NCI-H2196 (cell line): ENCODE measurements at regions not wholly inside any gene's neighbourhood (a gene's known extent, or its start where the extent isn't known, plus 50 kb on each side); places are given as distances from the start of the nearest gene placed in this dataset.
"Not testable (repeated sequence)": the region's sequence is repeated elsewhere in the genome, so short reads cannot be mapped to it uniquely, and the experiment has no call there.

Experiments
- DNase-seq: peaks from one replicate; lab custom pipeline; 2025; ENCODE audit not compliant: unreplicated experiment; lab: John Stamatoyannopoulos, UW

DNA sequence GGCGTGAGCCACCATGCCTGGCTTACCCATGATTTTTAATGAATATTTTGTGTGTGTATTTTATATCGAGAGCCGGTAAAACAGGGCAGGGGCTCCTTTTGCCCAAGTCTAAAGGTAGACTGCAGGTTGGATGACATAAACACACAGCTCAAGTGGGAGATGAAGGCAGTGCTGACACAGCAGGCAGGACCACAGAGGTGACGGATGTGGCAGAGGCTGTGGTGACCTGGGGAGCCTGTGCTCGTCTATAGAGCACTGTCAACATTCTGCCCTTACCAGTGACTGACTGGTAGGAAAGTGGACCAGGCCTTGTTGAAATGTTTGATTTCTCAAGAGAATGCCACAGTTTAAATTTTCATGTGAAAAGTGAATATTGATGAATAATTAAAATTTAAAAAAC is 137.5 kb downstream of the ZFP64 start:
- DNase-seq = no peak

DNA sequence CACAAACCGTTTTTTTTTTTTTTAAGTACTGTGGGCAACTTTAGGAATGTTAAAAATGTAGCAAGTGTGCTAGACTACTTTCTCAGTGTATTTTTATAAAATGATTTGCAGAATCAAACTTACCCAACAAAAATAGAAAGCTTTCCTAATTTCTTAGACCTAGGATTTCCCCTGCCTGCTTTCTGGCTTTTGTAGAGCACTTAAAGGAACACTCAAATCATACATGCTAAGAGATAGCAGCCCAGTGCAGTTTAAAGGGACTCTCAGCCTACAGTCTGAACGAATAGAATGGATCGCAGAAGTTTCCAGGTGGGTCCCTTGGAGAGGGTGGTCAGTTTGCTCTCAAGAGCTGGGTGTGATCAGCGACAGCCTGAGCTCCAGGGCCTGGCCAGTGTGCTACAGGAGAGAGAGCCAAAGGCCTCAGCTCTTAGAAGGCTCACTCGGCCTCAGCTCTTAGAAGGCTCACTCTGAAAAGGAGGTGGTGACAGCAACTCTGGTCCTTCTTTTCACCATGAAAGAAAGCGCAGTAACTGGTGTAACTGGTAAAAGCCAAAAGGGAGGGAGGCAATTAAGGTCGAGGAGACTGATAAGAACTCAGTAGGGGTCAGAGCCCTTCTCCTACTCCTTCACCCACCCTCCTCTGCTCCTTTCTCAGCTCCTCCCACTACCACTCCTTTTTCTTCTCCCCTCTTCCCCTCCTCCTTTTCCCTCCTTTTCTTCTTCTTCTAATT is 142.4 kb downstream of the ZFP64 start:
- no peak for DNase-seq

DNA sequence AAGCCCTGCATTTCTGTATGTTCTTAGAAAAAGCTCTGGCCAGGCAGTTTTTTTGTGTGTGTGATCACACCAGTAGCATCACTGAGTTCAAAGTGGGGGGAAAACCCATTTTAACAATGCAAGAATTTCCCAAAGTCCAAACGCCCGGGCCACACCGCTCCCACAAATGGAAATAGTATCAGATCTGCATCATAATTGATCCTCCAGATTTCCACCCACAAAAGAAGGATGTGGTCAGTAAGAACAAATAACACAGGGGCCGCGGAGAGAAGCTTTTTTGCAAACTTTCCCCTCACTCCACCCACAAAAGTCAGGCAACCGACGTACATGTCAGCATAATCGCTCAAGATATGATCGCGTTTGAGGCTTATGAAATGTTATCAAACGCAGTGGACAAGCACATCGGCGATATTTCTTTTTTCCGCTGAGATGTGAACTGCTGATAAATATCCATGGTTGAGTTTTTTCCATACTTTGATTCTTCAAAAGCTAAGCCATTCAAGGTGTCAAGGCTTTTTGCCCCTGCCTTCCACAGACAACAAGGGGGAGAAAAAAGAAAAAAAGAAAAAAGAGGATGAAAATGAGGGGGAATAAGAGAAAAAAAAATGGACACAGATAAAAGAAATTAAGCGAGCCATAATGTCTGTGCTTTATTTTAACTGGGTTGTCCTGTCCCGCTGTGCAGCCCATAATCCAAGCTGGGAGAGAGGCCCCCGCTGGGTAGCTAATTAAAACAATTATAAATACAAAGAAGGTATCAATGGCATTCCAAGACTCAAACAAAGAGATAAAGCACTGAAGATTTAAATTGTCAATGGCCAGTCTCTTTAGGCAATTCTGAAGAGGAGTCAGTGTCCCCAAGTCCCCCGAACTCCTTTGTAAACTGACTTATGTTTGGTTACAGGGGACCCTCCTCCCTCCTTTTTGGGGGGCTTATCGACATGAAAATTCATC is 143.5 kb downstream of the ZFP64 start:
- DNase-seq = no peak

DNA sequence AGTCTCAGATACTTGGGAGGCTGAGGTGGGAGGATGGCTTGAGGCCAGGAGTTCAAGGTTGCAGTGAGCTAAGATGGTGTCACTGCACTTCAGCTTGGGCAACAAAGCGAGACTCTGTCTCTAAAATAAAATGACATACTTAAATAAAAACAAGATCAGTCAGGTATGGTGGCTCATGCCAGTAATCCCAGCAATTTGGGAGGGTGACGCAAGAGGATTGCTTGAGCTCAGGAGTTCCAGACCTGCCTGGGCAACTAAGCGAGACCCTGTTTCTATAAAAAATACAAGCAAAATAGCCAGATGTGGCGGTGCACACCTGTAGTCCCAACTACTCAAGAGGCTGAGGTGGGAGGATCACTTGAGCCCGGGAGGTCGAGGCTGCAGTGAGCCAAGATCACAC is 149.6 kb downstream of the ZFP64 start:
- no peak for DNase-seq

DNA sequence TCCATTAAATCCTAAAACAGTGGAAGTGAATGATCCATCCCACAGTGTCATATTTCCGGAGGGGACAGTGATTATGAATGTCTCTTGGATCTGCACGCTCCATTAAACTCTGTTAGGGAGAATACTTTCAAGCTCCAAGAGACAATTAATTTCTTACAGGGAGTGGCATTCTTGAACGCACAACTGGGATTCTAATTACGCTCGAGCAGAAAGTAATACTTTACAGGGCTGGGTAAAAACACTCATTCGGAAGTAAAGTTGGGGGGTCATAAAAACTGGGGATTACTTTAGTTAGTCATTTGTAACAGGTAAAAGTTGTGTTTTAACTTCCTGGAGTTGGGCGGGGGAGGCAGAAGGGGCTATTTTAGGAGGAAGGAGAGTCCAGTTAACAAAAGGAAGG is 151.8 kb downstream of the ZFP64 start:
- DNase-seq = no peak

DNA sequence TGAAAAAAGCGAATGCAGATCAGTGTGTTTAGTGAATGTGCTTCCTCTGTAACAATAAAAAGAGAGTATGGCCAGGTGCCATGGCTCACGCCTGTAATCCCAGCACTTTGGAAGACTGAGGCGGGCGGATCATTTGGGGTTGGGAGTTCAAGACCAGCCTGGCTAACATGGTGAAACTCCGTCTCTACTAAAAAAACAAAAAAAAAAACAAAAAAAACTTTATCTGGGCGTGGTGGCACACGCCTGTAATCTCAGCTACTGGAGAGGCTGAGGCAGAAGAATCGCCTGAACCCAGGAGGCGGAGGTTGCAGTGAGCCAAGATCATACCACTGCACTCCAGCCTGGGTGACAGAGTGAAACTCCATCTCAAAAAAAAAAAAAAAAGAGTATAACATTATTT is 152.9 kb downstream of the ZFP64 start:
- DNase-seq = not testable (repeated sequence)

DNA sequence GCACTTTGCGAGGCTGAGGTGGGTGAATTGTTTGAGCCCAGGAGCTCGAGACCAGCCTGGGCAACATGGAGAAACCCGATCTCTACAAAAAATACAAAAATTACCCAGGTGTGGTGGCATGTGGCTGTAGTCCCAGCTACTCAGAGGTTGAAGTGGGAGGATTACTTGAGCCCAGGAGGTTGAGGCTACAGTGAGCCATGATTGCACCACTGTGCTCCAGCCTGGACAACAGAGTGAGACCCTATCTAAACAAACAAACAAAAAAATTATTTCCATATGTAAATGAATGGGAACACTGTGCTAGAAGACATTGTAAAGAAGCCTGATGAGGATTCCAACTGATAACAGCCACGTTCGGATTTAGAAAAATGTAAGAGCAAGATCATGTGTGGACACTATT is 154.2 kb downstream of the ZFP64 start:
- DNase-seq = no peak

DNA sequence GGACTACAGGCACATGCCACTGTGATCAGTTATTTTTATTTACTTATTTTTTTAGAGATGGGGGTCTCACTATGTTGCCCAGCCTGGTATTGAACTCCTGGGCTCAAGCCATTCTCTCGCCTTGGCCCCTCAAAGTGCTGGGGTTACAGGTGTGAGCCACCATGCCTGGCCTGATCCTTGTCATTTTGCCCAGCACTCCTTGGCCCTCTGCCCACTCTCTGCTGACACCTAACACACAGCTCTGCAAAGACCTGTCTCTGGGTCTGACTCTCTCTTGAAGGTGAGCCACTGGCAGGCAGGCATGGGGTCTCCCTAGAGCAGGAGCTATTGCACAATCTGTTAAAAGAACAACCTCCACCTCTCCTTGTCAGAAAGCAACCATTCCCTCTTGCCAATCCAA is 155.6 kb downstream of the ZFP64 start:
- no peak for DNase-seq

DNA sequence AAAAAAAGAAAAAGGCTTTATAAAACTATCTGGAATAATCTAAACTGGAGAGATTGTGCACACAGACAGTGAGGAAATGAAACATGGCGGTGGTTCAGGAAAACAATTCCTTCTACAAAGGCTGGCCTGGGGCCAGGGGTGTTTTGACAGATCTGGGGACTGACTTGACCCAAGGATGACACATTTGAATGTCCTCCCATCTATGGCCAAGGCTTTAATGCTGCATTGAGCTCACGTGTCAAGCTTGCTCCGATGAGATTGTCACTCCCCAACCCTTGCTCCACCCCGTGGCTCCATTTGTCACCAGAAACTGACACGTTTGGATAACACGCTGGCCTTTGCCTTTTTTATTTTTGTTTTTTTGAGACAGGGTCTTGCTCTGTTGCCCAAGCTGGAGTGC is 156.1 kb downstream of the ZFP64 start:
- DNase-seq = no peak

DNA sequence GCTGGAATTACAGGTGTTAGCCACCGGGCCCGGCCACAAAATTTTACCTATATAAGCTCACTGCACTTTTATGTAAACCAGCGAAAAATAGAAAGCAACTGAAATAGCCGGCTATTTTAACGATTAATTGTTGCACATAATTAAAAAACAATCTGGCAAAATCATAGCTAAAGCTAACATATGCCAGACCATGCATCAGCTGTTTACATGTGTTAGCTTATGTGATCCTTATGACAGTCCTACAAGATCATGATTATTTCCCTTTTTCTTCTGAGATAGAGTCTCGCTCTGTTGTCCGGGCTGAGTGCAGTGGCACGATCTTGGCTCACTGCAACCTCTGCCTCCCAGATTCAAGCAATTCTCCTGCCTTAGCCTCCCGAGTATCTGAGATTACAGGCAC is 157.0 kb downstream of the ZFP64 start:
- DNase-seq = no peak

DNA sequence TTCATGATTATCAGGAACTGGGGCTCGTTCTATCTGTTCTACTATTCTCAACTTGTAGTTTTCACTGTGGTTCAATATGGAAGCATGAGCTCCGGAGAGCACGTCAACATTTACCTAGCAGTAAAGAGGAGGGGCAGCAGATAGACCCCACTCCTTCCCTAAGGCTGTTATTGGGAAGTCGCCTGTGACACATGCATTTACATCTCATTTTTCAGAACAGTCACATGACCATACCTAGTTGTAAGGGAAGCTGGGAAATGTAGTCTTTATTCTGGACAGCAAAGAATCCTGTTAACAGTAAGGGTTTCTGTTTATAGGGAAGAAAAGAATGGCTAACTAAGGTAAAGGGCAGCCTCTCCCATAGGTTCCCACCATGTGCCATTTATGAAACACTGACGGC is 158.3 kb downstream of the ZFP64 start:
- DNase-seq = no peak

DNA sequence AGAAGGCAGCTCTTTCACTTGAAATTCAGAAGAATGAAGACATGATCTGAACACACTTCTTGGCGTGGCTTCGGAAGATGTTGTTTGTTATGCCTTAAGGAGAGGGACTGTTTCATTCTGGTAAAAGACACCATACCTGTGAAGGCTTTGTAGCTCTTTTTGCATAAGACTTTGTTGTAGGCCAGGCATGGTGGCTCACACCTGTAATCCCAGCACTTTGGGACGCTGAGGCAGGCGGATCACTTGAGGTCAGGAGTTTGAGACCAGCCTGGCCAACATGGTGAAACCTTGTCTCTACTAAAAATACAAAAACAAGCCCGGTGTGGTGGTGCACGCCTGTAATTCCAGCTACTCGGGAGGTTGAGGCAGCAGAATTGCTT is 159.3 kb downstream of the ZFP64 start:
- not testable (repeated sequence) for DNase-seq

DNA sequence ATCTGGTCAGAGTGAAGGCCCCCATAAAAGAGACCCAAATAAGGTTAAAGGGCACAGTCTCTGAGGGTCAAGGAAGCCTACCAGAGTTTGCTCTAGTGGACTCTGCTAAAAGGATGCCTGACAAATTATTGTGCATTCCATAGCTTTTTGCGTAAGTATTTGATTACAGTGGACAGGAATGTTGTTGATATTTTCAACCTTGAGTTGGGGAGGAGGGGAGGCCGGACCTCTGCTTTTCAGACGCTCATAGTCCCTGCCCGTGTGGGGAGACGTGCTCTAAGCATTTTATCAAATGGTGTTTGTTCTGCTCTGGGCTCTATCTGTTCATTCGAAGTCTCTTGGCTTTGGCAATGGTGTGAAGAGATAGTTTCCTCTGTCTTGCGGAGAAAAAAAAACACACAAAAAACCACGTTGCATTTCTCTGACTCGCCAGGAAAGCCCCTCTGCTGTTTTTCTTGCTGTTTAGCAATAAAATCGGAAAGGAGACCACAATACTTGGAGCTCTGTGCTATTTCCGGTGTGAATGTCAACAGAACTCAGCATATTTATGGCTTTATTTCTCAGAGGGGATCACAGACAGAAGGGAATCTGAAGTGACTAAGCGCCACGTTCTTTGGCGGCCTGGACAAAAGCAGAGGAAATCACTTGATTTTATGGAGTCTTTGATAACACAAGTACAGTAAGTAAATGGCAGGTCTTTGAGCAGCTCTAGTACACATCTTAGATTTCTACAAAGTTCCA is 159.8 kb downstream of the ZFP64 start:
- DNase-seq = no peak

DNA sequence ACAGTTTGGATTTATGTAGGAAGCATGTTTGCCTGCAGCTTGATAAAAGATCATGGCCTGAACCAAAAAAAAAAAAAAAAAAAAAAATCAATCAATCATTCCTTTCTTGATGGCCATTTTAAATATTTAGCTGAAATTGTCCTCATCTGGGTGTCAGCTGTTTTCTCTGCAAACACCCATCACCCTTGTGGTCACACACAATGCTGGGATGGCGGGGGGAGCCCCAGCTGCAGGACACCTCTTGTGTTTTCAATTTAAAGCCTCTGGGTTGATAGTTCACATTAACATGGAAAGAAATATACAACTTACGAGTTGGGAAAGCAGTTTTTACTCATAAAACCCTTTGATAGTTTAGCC is 160.4 kb downstream of the ZFP64 start:
- no peak for DNase-seq

DNA sequence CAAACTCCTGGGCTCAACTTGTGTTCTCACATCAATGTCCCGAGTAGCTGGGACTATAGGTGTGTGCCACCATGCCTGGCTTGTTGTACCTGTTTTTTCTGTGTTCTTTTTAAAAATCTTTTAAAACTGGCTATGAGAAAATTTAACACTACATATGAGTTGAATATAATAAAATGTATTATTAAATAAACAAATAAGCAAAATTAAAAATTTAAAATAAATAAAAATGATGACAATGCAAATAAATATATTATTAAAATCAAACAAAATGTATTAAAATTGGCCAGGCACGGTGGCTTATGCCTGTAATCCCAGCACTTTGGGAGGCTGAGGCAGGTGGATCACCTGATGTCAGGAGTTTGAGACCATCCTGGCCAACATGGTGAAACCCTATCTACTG is 162.4 kb downstream of the ZFP64 start:
- not testable (repeated sequence) for DNase-seq

DNA sequence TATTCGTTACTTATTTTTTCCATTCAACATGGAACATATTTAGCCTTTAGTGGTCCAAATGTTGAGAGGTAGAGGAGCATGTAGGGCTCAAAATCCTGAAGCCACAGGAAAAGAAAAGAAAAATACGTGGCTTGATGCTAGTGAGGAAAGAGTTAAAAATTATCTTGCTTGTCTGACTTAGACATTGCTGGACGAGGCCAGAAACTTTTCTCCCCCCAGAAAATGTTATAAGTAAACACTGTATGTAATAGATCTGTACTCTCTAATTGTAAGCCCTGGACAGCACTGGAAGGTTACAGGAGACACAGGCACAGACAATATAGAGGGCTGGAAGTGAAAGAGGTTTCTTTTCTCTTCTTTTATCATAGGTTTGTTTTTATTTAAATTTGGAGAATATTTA is 165.6 kb downstream of the ZFP64 start:
- DNase-seq = no peak

DNA sequence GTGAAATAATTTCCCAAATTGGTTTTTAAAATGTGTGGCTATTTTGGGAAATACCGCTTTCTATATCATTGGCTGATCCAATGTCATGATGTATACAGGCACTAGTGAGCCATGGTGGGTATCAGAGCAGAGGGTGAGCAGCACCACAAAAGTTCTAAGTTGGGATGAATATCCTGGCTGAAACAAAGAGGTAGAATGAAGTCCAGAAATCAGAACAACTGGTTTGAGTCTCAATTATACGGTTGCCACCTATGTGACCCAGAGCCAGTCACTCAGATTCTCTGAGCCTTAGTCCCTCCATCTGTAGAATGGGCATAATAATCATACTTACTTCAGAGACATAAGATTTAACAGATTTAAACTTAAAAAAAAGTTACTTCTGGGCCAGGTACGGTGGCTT is 172.3 kb downstream of the ZFP64 start:
- DNase-seq = no peak

DNA sequence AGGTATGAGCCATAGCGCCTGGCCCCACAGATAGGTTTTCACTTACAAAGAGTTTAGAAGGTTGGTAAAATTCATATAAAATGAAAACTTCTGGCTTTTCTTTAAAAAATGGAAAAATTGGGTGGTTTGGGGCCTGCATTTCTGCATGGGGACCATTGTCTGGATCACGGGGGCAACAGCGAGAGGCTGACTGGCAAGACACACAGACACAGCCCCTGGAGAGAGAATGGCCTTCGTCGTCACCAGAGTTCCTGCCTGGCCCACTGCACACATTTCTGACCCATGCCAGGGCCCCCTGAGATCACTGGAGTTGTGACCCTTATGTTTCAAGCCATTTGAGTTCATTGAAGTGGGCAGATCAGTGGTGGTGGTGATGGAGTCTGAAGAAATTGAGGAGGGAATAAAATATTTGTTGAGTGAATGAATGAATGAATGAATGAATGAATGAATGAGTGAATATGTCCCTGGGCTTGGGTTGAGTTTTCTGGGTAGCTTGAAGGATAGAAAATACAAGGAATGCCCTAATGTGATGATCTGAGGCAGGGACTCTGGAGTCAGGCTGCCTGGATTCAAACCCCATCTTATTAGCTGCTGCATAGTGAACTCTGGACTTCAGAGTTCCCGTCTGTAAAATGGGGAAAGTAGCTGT is 173.8 kb downstream of the ZFP64 start:
- no peak for DNase-seq

DNA sequence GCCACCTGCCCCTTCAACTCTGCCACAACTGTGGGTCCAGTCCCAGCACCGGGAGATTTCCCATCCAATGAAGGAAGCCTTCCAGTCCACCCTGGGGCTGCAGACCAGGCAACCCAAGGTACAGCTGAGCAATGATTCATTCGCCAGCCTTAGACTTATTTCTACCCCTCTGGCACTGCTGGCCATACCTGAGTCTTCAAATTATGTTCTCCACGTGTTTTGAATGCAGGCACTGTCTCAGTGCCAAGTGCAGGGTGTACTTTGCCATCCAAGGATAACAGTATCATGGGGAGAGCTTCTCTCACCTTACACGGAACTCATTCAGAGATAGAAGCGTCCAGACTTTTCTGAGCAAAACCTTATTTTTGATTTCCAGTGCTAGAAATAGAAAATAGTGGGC is 175.6 kb downstream of the ZFP64 start:
- no peak for DNase-seq

DNA sequence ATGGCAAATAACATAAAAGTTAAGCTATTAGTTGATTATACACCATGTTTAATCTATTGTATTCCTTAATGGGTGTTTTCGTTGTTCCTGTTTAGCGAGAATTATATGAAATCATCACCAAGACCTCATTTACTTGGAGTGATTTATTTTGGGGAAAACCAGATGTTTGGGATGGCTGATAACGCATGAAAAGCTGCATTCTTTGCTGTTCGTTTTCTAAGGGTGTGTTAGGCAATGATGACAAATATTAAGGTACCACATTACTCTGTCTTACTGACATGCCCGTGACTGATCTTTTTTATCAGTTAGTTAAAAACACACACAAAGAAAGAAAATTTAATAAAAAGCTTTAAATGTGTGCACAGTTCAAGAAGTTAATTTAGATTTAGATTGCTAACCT is 176.4 kb downstream of the ZFP64 start:
- DNase-seq = no peak

DNA sequence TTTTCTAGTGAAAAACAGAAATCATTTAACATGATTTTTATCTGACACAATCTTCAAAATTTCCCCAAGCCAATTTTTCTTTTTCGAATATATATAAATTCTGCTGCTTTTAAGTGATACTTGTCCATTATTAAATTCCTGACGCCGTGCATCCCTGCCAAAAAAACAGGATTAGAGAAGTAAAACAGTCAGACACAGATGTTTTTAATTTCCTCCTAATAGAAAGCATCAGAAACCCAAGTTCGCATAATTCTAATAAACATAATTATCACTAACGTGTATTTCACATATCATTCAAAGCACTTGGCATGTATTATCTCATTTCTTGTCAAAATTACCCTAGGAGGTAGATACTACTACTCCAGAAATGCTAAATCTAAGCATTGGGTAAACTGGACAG is 179.5 kb downstream of the ZFP64 start:
- no peak for DNase-seq
